CD4-positive, alpha-beta T cell treated with Interleukin-6 for 4 hours (primary cell): ENCODE measurements at regions not wholly inside any gene's neighbourhood (a gene's known extent, or its start where the extent isn't known, plus 50 kb on each side); places are given as distances from the start of the nearest gene placed in this dataset.

Experiments
- DNase-seq: peaks from one replicate; pipeline ENCODE4 v3.0.0-alpha.2; 2020; ENCODE audit warnings: mixed read lengths

- no peak for DNase-seq
Measured at GRCh38 chr6:169044381-169045230, 209.0 kb downstream of the THBS2 start.

- no peak for DNase-seq
Measured at GRCh38 chr6:169042061-169042460, 211.6 kb downstream of the THBS2 start.

GRCh38 chr6:169041078-169041477, 212.6 kb downstream of the THBS2 start:
- DNase-seq, result no peak

GRCh38 chr6:169038691-169039090, 215.0 kb downstream of the THBS2 start:
- DNase-seq, result no peak

GRCh38 chr6:169035385-169036240, 218.0 kb downstream of the THBS2 start:
- no peak for DNase-seq

GRCh38 chr6:169034516-169035167, 219.0 kb downstream of the THBS2 start:
- DNase-seq, result no peak

- no peak for DNase-seq
Measured at GRCh38 chr6:169029861-169030260, 223.8 kb downstream of the THBS2 start.

- no peak for DNase-seq
Measured at GRCh38 chr6:169028343-169028742, 225.3 kb downstream of the THBS2 start.

GRCh38 chr6:169026175-169026574, 227.5 kb downstream of the THBS2 start:
- no peak for DNase-seq

- DNase-seq, result no peak
Measured at GRCh38 chr6:169024047-169024660, 229.5 kb downstream of the THBS2 start.

GRCh38 chr6:169023161-169023874, 230.3 kb downstream of the THBS2 start:
- DNase-seq, result no peak

GRCh38 chr6:169022079-169022478, 231.6 kb downstream of the THBS2 start:
- no peak for DNase-seq

GRCh38 chr6:169020821-169021220, 232.8 kb downstream of the THBS2 start:
- no peak for DNase-seq

GRCh38 chr6:169019727-169020491, 233.7 kb downstream of the THBS2 start:
- no peak for DNase-seq

GRCh38 chr6:169019111-169019510, 234.5 kb downstream of the THBS2 start:
- no peak for DNase-seq

GRCh38 chr6:169016758-169017157, 236.9 kb downstream of the THBS2 start:
- DNase-seq, result no peak

- no peak for DNase-seq
Measured at GRCh38 chr6:169014211-169015197, 239.1 kb downstream of the THBS2 start.

- no peak for DNase-seq
Measured at GRCh38 chr6:169009628-169010027, 244.0 kb downstream of the THBS2 start.

GRCh38 chr6:169008641-169009257, 244.9 kb downstream of the THBS2 start:
- no peak for DNase-seq

GRCh38 chr6:169005166-169005565, 248.5 kb downstream of the THBS2 start:
- DNase-seq, result no peak
